ENCODE measurements at regions not wholly inside any gene's neighbourhood (a gene's known extent, or its start where the extent isn't known, plus 50 kb on each side); places are given as distances from the start of the nearest gene placed in this dataset.

GRCh38 chr13:82560889-82561288 is 1321.4 kb downstream of the SLITRK1 start:
- Histone ChIP-seq H3F3A (ENCODE audit: insufficient read depth, low read length, poor library complexity, severe bottlenecking) (no peaks in the 10 kb centered on the region), H4K20me1 (ENCODE audit: insufficient read depth) (no peaks in the 10 kb centered on the region), H3K9ac (ENCODE audit: low read length) (no peak overlapping the region), H3K79me2 (replicated peaks; ENCODE audit: insufficient read depth, low read length) (no peaks in the 10 kb centered on the region), H3K4me2 (ENCODE audit: low read length) (no peak overlapping the region), H2AFZ (ENCODE audit: low read depth, low read length) (no peak overlapping the region), H3K27ac (ENCODE audit: low read length) (no peak overlapping the region), H3K4me3 (ENCODE audit: low read length) (no peak overlapping the region), H3K9me3 (ENCODE audit: low read length) (no peaks in the 10 kb centered on the region), H3K9me2 (ENCODE audit: insufficient read depth, low read length) (no peaks in the 10 kb centered on the region), H3K27me3 (ENCODE audit: insufficient read depth, low read depth, low read length) (no peaks in the 10 kb centered on the region), H3K36me3 (ENCODE audit: insufficient read depth, low read length) (no peaks in the 10 kb centered on the region)
- TF ChIP-seq, protein P1, sequence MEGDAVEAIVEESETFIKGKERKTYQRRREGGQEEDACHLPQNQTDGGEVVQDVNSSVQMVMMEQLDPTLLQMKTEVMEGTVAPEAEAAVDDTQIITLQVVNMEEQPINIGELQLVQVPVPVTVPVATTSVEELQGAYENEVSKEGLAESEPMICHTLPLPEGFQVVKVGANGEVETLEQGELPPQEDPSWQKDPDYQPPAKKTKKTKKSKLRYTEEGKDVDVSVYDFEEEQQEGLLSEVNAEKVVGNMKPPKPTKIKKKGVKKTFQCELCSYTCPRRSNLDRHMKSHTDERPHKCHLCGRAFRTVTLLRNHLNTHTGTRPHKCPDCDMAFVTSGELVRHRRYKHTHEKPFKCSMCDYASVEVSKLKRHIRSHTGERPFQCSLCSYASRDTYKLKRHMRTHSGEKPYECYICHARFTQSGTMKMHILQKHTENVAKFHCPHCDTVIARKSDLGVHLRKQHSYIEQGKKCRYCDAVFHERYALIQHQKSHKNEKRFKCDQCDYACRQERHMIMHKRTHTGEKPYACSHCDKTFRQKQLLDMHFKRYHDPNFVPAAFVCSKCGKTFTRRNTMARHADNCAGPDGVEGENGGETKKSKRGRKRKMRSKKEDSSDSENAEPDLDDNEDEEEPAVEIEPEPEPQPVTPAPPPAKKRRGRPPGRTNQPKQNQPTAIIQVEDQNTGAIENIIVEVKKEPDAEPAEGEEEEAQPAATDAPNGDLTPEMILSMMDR (IDR thresholded peaks at IDR 0.05; ENCODE audit: poor library complexity, severe bottlenecking) = no peak
- TF ChIP-seq SMC3 (conservative IDR thresholded peaks at IDR 0.05; ENCODE audit: poor library complexity) (no peak), REST (IDR thresholded peaks at IDR 0.05; ENCODE audit: borderline replicate concordance) (no peak), EZH2 (IDR thresholded peaks at IDR 0.05; ENCODE audit: borderline replicate concordance, insufficient read depth, low read length, poor library complexity, severe bottlenecking) (no peak), POLR2AphosphoS5 (IDR thresholded peaks at IDR 0.05) (no peak), EP300 (conservative IDR thresholded peaks at IDR 0.05; ENCODE audit: poor library complexity, severe bottlenecking) (no peak), RAD21 (conservative IDR thresholded peaks at IDR 0.05) (no peak), MXI1 (conservative IDR thresholded peaks at IDR 0.05; ENCODE audit: poor library complexity, severe bottlenecking) (no peak), TAF1 (IDR thresholded peaks at IDR 0.05; ENCODE audit: low read depth) (no peak)

DNA sequence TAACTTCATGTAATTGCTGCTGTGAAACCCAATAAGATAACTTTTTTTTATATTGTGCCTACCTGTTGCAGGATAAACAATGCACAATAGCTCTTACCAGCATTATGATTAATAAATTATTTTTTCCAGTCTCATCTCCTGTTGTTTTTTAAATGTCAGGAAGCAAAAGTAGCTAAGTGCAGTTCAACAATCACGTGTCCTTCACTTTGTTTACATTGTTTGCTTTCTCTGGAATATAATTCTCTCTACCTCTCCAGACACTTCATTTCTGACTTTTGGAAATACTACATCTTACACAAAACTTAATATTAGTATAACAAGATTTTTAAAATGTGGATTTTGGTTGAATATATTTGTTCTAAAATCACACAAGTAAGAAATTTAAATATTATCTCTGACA is 1359.4 kb downstream of the SLITRK1 start:
- H3K4me3 ChIP-seq (ENCODE audit: low read length) = no peak overlapping the region
- H3K9ac ChIP-seq (ENCODE audit: low read length) = no peak overlapping the region
- H4K20me1 ChIP-seq (ENCODE audit: insufficient read depth) = no peaks in the 10 kb centered on the region
- no peak overlapping the region for H3K27ac ChIP-seq (ENCODE audit: low read length)
- H2AFZ ChIP-seq (ENCODE audit: low read depth, low read length) = no peak overlapping the region
- H3K27me3 ChIP-seq (ENCODE audit: insufficient read depth, low read depth, low read length) = no peaks in the 10 kb centered on the region
- TF ChIP-seq, protein P1 (IDR thresholded peaks at IDR 0.05; ENCODE audit: poor library complexity, severe bottlenecking) = no peak
- no peak for TF ChIP-seq SMC3 (conservative IDR thresholded peaks at IDR 0.05; ENCODE audit: poor library complexity)
- no peak for TF ChIP-seq REST (IDR thresholded peaks at IDR 0.05; ENCODE audit: borderline replicate concordance)
- no peak for TF ChIP-seq EZH2 (IDR thresholded peaks at IDR 0.05; ENCODE audit: borderline replicate concordance, insufficient read depth, low read length, poor library complexity, severe bottlenecking)
- TF ChIP-seq MXI1 (conservative IDR thresholded peaks at IDR 0.05; ENCODE audit: poor library complexity, severe bottlenecking) = no peak
- TF ChIP-seq RAD21 (conservative IDR thresholded peaks at IDR 0.05) = no peak
- no peak for TF ChIP-seq EP300 (conservative IDR thresholded peaks at IDR 0.05; ENCODE audit: poor library complexity, severe bottlenecking)
- no peak for TF ChIP-seq POLR2AphosphoS5 (IDR thresholded peaks at IDR 0.05)
- no peak for TF ChIP-seq TAF1 (IDR thresholded peaks at IDR 0.05; ENCODE audit: low read depth)
- no peaks in the 10 kb centered on the region for H3F3A ChIP-seq (ENCODE audit: insufficient read depth, low read length, poor library complexity, severe bottlenecking)
- H3K9me3 ChIP-seq (ENCODE audit: low read length) = no peaks in the 10 kb centered on the region
- no peaks in the 10 kb centered on the region for H3K9me2 ChIP-seq (ENCODE audit: insufficient read depth, low read length)
- H3K79me2 ChIP-seq (replicated peaks; ENCODE audit: insufficient read depth, low read length) = no peaks in the 10 kb centered on the region
- no peak overlapping the region for H3K4me2 ChIP-seq (ENCODE audit: low read length)
- no peaks in the 10 kb centered on the region for H3K36me3 ChIP-seq (ENCODE audit: insufficient read depth, low read length)
